ENCODE measurements at regions not wholly inside any gene's neighbourhood (a gene's known extent, or its start where the extent isn't known, plus 50 kb on each side); places are given as distances from the start of the nearest gene placed in this dataset.

DNA sequence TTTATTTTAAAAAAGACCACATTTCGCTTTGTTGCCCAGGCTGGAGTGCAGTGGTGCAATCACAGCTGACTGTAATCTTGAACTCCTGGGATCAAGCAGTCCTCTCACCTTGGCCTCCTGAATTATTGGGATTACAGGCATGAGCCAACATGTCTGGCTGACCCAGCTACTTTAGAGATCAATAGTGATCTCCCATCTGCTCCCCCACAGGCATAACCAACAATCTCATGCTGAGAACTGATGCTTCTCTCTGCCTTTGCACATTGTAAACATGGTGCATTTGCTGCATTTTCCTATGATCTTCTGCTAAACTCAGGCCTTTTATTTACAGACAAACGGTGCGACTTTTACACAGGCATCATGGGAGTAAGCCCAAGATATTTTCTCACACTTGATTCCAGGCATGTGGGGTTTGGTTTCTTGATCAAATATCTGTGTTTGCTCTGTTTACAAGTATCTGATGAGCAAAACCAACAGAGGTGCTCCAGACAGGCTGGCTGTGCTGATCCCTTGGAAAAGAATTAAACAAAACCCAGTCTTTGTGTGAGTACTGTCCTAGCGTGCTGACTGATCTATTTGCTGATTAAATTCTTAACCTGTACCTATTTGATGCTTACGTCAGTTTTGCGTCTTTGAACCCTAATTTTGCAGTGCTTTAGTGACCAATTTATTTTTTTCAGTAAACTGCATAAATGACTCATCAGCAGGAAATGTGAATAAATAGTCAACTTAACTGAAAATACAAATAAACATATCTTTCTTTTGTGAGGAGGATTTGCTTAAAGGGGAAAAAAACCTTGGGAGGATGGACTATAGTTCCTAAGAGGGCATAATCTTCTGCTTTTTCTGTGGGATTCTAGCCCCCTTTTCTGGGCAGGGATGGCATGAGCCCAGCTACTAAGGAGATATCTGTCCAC lies 191.7 kb upstream of the NR3C1 start (continued):
- TF ChIP-seq, protein P1, sequence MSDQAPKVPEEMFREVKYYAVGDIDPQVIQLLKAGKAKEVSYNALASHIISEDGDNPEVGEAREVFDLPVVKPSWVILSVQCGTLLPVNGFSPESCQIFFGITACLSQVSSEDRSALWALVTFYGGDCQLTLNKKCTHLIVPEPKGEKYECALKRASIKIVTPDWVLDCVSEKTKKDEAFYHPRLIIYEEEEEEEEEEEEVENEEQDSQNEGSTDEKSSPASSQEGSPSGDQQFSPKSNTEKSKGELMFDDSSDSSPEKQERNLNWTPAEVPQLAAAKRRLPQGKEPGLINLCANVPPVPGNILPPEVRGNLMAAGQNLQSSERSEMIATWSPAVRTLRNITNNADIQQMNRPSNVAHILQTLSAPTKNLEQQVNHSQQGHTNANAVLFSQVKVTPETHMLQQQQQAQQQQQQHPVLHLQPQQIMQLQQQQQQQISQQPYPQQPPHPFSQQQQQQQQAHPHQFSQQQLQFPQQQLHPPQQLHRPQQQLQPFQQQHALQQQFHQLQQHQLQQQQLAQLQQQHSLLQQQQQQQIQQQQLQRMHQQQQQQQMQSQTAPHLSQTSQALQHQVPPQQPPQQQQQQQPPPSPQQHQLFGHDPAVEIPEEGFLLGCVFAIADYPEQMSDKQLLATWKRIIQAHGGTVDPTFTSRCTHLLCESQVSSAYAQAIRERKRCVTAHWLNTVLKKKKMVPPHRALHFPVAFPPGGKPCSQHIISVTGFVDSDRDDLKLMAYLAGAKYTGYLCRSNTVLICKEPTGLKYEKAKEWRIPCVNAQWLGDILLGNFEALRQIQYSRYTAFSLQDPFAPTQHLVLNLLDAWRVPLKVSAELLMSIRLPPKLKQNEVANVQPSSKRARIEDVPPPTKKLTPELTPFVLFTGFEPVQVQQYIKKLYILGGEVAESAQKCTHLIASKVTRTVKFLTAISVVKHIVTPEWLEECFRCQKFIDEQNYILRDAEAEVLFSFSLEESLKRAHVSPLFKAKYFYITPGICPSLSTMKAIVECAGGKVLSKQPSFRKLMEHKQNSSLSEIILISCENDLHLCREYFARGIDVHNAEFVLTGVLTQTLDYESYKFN (CRISPR knock-in tag; conservative IDR thresholded peaks at IDR 0.05) = peak; percentile 62
- TF ChIP-seq ZNF224 (CRISPR knock-in tag; IDR thresholded peaks at IDR 0.05) = no peak
- TF ChIP-seq, protein P2, sequence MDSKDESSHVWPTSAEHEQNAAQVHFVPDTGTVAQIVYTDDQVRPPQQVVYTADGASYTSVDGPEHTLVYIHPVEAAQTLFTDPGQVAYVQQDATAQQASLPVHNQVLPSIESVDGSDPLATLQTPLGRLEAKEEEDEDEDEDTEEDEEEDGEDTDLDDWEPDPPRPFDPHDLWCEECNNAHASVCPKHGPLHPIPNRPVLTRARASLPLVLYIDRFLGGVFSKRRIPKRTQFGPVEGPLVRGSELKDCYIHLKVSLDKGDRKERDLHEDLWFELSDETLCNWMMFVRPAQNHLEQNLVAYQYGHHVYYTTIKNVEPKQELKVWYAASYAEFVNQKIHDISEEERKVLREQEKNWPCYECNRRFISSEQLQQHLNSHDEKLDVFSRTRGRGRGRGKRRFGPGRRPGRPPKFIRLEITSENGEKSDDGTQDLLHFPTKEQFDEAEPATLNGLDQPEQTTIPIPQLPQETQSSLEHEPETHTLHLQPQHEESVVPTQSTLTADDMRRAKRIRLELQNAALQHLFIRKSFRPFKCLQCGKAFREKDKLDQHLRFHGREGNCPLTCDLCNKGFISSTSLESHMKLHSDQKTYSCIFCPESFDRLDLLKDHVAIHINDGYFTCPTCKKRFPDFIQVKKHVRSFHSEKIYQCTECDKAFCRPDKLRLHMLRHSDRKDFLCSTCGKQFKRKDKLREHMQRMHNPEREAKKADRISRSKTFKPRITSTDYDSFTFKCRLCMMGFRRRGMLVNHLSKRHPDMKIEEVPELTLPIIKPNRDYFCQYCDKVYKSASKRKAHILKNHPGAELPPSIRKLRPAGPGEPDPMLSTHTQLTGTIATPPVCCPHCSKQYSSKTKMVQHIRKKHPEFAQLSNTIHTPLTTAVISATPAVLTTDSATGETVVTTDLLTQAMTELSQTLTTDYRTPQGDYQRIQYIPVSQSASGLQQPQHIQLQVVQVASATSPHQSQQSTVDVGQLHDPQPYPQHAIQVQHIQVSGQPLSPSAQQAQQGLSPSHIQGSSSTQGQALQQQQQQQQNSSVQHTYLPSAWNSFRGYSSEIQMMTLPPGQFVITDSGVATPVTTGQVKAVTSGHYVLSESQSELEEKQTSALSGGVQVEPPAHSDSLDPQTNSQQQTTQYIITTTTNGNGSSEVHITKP (CRISPR knock-in tag; IDR thresholded peaks at IDR 0.05; ENCODE audit: low read depth) = no peak
- TF ChIP-seq IKZF1 (IDR thresholded peaks at IDR 0.05) = no peak
- TF ChIP-seq RNF2 (conservative IDR thresholded peaks at IDR 0.05; ENCODE audit: low read depth) = no peak
- peak; percentile 63; the same call in 1 of the 2 replicates for TF ChIP-seq REPIN1 (CRISPR knock-in tag; IDR thresholded peaks at IDR 0.05; ENCODE audit: borderline replicate concordance, low read depth)
- no peak for TF ChIP-seq ZNF672 (CRISPR knock-in tag; IDR thresholded peaks at IDR 0.05)
- no peak for TF ChIP-seq ELF1 (CRISPR knock-in tag; IDR thresholded peaks at IDR 0.05)
- TF ChIP-seq PAX8 (CRISPR knock-in tag; IDR thresholded peaks at IDR 0.05; ENCODE audit: borderline replicate concordance) = no peak
- no peak for TF ChIP-seq PAF1 (CRISPR knock-in tag; IDR thresholded peaks at IDR 0.05)
- TF ChIP-seq, protein P3, sequence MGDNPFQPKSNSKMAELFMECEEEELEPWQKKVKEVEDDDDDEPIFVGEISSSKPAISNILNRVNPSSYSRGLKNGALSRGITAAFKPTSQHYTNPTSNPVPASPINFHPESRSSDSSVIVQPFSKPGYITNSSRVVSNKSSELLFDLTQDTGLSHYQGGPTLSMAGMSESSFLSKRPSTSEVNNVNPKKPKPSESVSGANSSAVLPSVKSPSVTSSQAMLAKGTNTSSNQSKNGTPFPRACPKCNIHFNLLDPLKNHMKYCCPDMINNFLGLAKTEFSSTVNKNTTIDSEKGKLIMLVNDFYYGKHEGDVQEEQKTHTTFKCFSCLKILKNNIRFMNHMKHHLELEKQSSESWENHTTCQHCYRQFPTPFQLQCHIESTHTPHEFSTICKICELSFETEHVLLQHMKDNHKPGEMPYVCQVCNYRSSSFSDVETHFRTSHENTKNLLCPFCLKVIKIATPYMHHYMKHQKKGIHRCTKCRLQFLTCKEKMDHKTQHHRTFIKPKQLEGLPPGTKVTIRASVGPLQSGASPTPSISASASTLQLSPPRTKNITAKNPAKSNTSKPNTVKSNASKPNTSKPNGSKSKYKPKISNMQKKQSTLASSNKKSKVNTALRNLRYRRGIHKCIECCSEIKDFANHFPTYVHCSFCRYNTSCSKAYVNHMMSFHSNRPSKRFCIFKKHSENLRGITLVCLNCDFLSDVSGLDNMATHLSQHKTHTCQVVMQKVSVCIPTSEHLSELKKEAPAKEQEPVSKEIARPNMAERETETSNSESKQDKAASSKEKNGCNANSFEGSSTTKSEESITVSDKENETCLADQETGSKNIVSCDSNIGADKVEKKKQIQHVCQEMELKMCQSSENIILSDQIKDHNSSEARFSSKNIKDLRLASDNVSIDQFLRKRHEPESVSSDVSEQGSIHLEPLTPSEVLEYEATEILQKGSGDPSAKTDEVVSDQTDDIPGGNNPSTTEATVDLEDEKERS (CRISPR knock-in tag; IDR thresholded peaks at IDR 0.05) = 0 out of 2 replicates have a peak, but pooled peaks have one; percentile 31
- no peak for TF ChIP-seq TSC22D2 (CRISPR knock-in tag; IDR thresholded peaks at IDR 0.05; ENCODE audit: borderline replicate concordance)
- TF ChIP-seq, protein P4, sequence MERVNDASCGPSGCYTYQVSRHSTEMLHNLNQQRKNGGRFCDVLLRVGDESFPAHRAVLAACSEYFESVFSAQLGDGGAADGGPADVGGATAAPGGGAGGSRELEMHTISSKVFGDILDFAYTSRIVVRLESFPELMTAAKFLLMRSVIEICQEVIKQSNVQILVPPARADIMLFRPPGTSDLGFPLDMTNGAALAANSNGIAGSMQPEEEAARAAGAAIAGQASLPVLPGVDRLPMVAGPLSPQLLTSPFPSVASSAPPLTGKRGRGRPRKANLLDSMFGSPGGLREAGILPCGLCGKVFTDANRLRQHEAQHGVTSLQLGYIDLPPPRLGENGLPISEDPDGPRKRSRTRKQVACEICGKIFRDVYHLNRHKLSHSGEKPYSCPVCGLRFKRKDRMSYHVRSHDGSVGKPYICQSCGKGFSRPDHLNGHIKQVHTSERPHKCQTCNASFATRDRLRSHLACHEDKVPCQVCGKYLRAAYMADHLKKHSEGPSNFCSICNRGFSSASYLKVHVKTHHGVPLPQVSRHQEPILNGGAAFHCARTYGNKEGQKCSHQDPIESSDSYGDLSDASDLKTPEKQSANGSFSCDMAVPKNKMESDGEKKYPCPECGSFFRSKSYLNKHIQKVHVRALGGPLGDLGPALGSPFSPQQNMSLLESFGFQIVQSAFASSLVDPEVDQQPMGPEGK (CRISPR knock-in tag; IDR thresholded peaks at IDR 0.05) = peak; percentile 47; the same call in 1 of the 2 replicates
- no peak for TF ChIP-seq ZNF567 (CRISPR knock-in tag; IDR thresholded peaks at IDR 0.05; ENCODE audit: borderline replicate concordance)
- peak; percentile 87 for TF ChIP-seq FOXA3 (CRISPR knock-in tag; IDR thresholded peaks at IDR 0.05)
- no peak for TF ChIP-seq HNRNPLL (IDR thresholded peaks at IDR 0.05; ENCODE audit: low read depth, low read length, poor library complexity, severe bottlenecking)

All from HepG2 (cell line).